GM21717 (cell line): ENCODE measurements at regions not wholly inside any gene's neighbourhood (a gene's known extent, or its start where the extent isn't known, plus 50 kb on each side); places are given as distances from the start of the nearest gene placed in this dataset.
"Not testable (repeated sequence)": the region's sequence is repeated elsewhere in the genome, so short reads cannot be mapped to it uniquely, and the experiment has no call there.

Experiments used
- ATAC-seq: cut with Tn5 transposase; IDR thresholded peaks from one replicate; pipeline ENCODE4 v1.9.1; 2021; ENCODE audit warnings: mild to moderate bottlenecking, moderate library complexity; ENCODE audit not compliant: unreplicated experiment

GRCh38 chr2:7094231-7094741, 177.1 kb downstream of the RNF144A start:
- ATAC-seq: no peak

- no peak for ATAC-seq
These were observed 179.6 kb downstream of the RNF144A start for GRCh38 chr2:7096726-7097352.

GRCh38 chr2:7097353-7097895, 180.2 kb downstream of the RNF144A start:
- peak; percentile 89 for ATAC-seq

- ATAC-seq: no peak
These were observed 181.6 kb downstream of the RNF144A start for GRCh38 chr2:7098816-7099215.

- not testable (repeated sequence) for ATAC-seq
These were observed 182.5 kb downstream of the RNF144A start for GRCh38 chr2:7099687-7100086.

- ATAC-seq: no peak
These were observed 185.6 kb downstream of the RNF144A start for GRCh38 chr2:7102826-7103225.

GRCh38 chr2:7108792-7109532, 191.8 kb downstream of the RNF144A start:
- ATAC-seq: no peak

GRCh38 chr2:7109533-7109885, 192.3 kb downstream of the RNF144A start:
- no peak for ATAC-seq

- no peak for ATAC-seq
These were observed 194.4 kb downstream of the RNF144A start for GRCh38 chr2:7111626-7112025.

GRCh38 chr2:7115364-7115763, 198.2 kb downstream of the RNF144A start:
- no peak for ATAC-seq

- ATAC-seq: no peak
These were observed 198.7 kb downstream of the RNF144A start for GRCh38 chr2:7115906-7116305.

- no peak for ATAC-seq
These were observed 199.3 kb downstream of the RNF144A start for GRCh38 chr2:7116511-7116910.

- ATAC-seq: no peak
These were observed 199.9 kb downstream of the RNF144A start for GRCh38 chr2:7117076-7117475.

GRCh38 chr2:7118606-7119131, 201.5 kb downstream of the RNF144A start:
- ATAC-seq: no peak

GRCh38 chr2:7119132-7119835, 202.1 kb downstream of the RNF144A start:
- no peak for ATAC-seq

GRCh38 chr2:7121851-7122250, 204.6 kb downstream of the RNF144A start:
- no peak for ATAC-seq

- no peak for ATAC-seq
These were observed 209.9 kb downstream of the RNF144A start for GRCh38 chr2:7127156-7127555.

GRCh38 chr2:7127687-7128086, 210.5 kb downstream of the RNF144A start:
- ATAC-seq: no peak

- ATAC-seq: no peak
These were observed 214.0 kb downstream of the RNF144A start for GRCh38 chr2:7131261-7131660.

- ATAC-seq: no peak
These were observed 215.5 kb downstream of the RNF144A start for GRCh38 chr2:7132753-7133152.

GRCh38 chr2:7133521-7133920, 216.3 kb downstream of the RNF144A start:
- no peak for ATAC-seq
